Activated CD4-positive, alpha-beta T cell treated with anti-CD3 and anti-CD28 coated beads for 36 hours (primary cell): ENCODE measurements at regions not wholly inside any gene's neighbourhood (a gene's known extent, or its start where the extent isn't known, plus 50 kb on each side); places are given as distances from the start of the nearest gene placed in this dataset.

ENCODE experiments used
- ATAC-seq: fragments of 200-7000 bp; cut with Tn5 transposase; one replicate; pipeline ENCODE4 v1.10.0; 2021; ENCODE audit warnings: mild to moderate bottlenecking, moderate library complexity
- CTCF ChIA-PET: fragments of 350-600 bp; sonication (Branson Sonifier 250); formaldehyde crosslinking; loops from one replicate; lab custom pipeline; 2021; ENCODE audit warnings: antibody characterized with exemption; lab: Charles Lee
- POLR2A ChIA-PET: fragments of 350-600 bp; sonication (Branson Sonifier 250); formaldehyde crosslinking; loops from one replicate; lab custom pipeline; 2021; ENCODE audit warnings: antibody characterized with exemption, inconsistent platforms; lab: Charles Lee
- DNase-seq: peaks from one replicate; pipeline ENCODE4 v3.0.0-alpha.2; 2020
- H3K27ac Mint-ChIP-seq: one replicate; pipeline ENCODE4 v1.8.0; 2021; ENCODE audit warnings: mixed read lengths
- H3K27me3 Mint-ChIP-seq: one replicate; pipeline ENCODE4 v1.8.0; 2021; ENCODE audit warnings: mixed read lengths
- H3K36me3 Mint-ChIP-seq: one replicate; pipeline ENCODE4 v1.8.0; 2021; ENCODE audit warnings: low read depth, mixed read lengths
- H3K4me1 Mint-ChIP-seq: one replicate; pipeline ENCODE4 v1.8.0; 2021; ENCODE audit warnings: mixed read lengths
- H3K4me3 Mint-ChIP-seq: one replicate; pipeline ENCODE4 v1.8.0; 2021; ENCODE audit warnings: mild to moderate bottlenecking, moderate library complexity, mixed read lengths
- H3K9me3 Mint-ChIP-seq: one replicate; pipeline ENCODE4 v1.8.0; 2021; ENCODE audit warnings: low read depth, mixed read lengths
- intact Hi-C, 2 experiments: fragments of 100-400 bp; cut with DNase I in 1 of 2; cut with micrococcal nuclease in 1 of 2; formaldehyde crosslinking; loops; one replicate each; pipeline versions ENCODE4 v1.14.2 to v1.15.1; 2022 to 2024; cut with DNase I, micrococcal nuclease

DNA sequence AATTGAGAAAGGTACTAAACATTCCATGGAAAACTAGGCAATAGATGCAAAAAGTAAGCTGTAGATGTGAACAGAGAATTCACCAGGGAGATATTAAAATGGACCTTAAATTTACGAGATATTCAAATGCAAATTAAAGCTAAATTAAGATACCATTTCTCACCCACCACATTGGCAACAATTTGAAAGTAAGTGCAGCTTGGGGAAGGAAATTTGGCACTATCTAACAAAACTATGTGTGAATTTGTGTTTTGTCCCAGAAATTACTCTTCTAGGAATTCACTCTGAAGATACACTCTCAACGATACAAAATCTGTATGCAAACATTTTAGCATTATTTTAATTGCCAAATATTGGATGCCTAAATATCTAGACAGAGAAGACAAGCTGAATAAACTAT, 178.2 kb upstream of the SORCS1 start:
- Mint-ChIP-seq H3K9me3 (peaks cover 14% of the 10 kb centered on the region), H3K4me1 (no peaks in the 10 kb centered on the region), H3K36me3 (no peaks in the 10 kb centered on the region), H3K27ac (no peak overlapping the region), H3K27me3 (no peaks in the 10 kb centered on the region), H3K4me3 (no peak overlapping the region)
- POLR2A ChIA-PET = no interaction called here
- intact Hi-C loops = no loop called here
- ATAC-seq (no peak), DNase-seq (no peak)
- CTCF ChIA-PET = no interaction called here

DNA sequence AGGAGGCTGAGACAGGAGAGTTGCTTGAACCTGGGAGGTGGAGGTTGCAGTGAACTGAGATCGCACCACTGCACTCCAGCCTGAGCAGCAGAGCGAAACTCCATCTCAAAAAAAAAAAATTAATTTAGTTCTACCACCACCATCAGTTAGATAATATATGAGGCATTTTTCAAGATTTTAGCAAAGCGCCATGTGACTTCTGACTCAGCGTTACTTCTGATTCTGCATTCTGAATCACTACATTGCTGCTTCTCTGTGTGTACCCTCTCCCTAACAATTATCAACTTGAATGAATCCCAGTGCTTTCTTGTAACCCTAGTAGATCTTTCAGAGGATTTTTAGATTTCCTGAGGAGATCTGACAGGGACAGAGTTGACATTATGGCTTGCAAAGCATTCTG, 176.8 kb upstream of the SORCS1 start:
- ChIA-PET POLR2A (no interaction called here), CTCF (no interaction called here)
- Mint-ChIP-seq H3K9me3 (peaks cover 17% of the 10 kb centered on the region), H3K4me3 (no peak overlapping the region), H3K27ac (no peak overlapping the region), H3K27me3 (no peaks in the 10 kb centered on the region), H3K4me1 (no peaks in the 10 kb centered on the region), H3K36me3 (no peaks in the 10 kb centered on the region)
- ATAC-seq (no peak), DNase-seq (no peak)
- intact Hi-C loops = no loop called here

DNA sequence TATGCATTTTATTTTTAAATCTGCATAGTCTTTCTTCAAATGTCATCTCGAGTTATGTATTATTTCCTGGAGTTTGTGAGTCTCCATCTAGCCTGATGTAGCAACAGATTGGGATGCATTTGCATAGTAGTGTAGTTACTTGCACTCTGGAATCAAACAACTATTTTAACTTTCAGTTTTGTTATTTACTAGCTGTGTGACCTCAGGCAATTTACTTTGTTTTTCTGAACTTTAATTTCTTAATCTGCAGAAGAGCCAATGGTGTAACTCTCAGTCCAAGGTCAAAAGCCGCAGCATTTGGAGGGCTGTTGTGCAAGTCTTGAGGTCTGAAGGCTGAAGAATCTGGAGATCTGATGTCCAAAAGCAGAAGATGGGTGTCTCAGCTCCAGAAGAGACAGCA, 175.8 kb upstream of the SORCS1 start:
- H3K36me3 Mint-ChIP-seq = no peaks in the 10 kb centered on the region
- POLR2A ChIA-PET = no interaction called here
- H3K27ac Mint-ChIP-seq = no peak overlapping the region
- DNase-seq = no peak
- CTCF ChIA-PET = no interaction called here
- H3K9me3 Mint-ChIP-seq = peaks cover 16% of the 10 kb centered on the region
- intact Hi-C loops = no loop called here
- no peak overlapping the region for H3K4me3 Mint-ChIP-seq
- no peaks in the 10 kb centered on the region for H3K27me3 Mint-ChIP-seq
- ATAC-seq = no peak
- no peaks in the 10 kb centered on the region for H3K4me1 Mint-ChIP-seq

DNA sequence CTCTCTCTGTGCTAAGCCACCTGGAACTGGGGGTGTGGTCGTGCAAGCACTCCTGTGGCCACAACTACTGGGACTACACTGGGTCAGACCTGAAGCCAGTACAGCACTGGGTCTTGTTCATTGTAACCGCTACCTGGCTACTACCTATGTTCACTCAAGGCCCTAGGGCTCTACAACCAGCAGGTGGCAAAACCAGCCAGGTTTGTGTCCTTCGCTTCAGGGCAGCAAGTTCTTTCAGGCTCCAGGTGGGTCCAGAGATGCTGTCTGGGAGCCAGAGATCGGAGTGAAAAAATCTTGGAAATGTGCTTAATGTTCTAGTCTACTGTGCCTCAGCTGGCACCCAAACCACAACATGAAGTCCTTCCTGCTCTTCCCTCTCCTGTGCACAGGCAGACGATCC, 171.6 kb upstream of the SORCS1 start:
- Mint-ChIP-seq H3K9me3 (peaks cover 13% of the 10 kb centered on the region), H3K4me3 (no peak overlapping the region), H3K36me3 (no peaks in the 10 kb centered on the region), H3K27me3 (no peaks in the 10 kb centered on the region), H3K4me1 (no peaks in the 10 kb centered on the region), H3K27ac (no peak overlapping the region)
- intact Hi-C loops = no loop called here
- ATAC-seq (no peak), DNase-seq (no peak)
- POLR2A ChIA-PET = no interaction called here
- CTCF ChIA-PET = no interaction called here

DNA sequence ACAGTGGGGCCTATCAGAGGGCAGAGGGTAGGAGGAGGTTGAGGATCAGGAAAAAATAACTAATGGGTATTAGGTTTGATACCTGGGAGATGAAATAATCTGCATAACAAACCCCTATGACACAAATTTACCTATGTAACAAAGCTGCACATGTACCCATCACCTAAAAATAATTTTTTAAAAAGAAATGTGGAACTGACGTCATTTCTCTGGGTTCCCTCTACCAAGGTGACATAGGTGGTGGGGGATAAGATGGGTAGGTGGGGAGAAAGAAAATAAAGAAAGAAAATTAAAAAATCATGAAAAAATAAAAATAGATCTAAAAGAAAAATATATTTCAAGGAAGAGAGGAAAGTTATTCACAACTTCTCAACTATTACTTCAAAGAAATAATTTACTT, 153.1 kb upstream of the SORCS1 start:
- Mint-ChIP-seq H3K9me3 (peaks cover 2% of the 10 kb centered on the region), H3K4me1 (no peaks in the 10 kb centered on the region), H3K27ac (no peak overlapping the region), H3K27me3 (no peaks in the 10 kb centered on the region), H3K36me3 (no peaks in the 10 kb centered on the region), H3K4me3 (no peak overlapping the region)
- ATAC-seq = no peak
- ChIA-PET POLR2A (no interaction called here), CTCF (no interaction called here)
- no peak for DNase-seq
- intact Hi-C loops = no loop called here

DNA sequence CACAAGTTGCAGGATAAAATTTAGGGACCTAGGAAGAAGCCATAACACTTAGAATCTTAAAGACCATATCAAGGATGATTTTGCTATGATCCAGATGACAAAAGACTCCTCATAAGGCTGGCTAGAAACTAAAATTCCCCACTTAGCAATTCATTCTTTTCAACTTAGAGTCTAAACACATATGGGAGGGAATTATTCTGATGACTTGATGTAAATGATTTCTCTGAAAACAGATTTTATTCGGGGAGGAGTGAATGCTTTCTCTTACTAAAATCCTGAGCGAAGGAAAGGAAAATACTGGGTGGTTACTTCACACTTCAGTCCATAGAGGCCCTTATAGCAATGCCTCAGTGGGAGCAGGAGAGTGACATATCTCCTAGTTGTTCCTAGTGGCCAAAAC, 138.7 kb upstream of the SORCS1 start:
- H3K4me3 Mint-ChIP-seq = no peak overlapping the region
- intact Hi-C loops = no loop called here
- H3K27ac Mint-ChIP-seq = no peak overlapping the region
- DNase-seq (no peak), ATAC-seq (no peak)
- H3K4me1 Mint-ChIP-seq = no peaks in the 10 kb centered on the region
- H3K36me3 Mint-ChIP-seq = no peaks in the 10 kb centered on the region
- H3K9me3 Mint-ChIP-seq = peaks cover 10% of the 10 kb centered on the region
- H3K27me3 Mint-ChIP-seq = no peaks in the 10 kb centered on the region
- POLR2A ChIA-PET = no interaction called here
- CTCF ChIA-PET = no interaction called here

DNA sequence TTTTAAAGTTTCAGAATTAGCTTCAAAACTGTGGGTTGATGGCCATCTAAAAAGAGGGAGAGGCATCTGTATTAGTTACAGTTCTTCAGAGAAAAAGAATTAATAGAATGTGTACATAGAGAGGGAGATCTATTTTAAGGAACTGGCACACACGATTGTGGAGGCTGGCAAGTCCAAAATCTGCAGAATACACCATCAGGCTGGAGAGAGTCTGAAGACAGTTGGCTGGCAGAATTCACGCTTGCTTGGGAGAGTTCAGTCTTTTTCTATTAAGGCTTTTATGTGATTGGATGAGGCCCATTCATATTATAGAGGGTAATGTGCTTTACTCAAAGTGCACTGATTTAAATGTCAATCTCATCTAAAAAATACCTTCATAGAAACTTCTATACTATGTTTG, 135.1 kb upstream of the SORCS1 start:
- Mint-ChIP-seq H3K36me3 (no peaks in the 10 kb centered on the region), H3K27me3 (no peaks in the 10 kb centered on the region)

DNA sequence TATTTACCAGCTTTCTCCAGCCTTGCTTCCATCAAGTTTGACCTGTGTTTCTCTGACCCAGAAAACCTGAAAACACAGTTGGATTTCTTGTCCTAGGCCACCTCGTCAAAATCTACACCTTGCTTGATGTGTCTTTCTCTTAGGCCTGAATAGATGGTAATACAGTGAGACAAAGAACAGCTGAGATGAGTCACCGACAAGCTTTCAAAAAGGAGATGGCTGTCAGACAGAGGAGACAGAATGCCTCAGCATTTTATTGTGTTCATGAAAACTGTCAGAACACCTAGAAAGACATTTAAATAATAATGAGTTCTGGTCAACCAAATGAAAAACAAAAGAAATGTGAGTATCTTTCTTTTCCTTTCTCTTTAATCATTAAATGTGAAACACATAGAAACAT, 119.7 kb upstream of the SORCS1 start:
- no peak overlapping the region for H3K4me3 Mint-ChIP-seq
- no peaks in the 10 kb centered on the region for H3K36me3 Mint-ChIP-seq
- intact Hi-C loops = no loop called here
- ATAC-seq (no peak), DNase-seq (no peak)
- POLR2A ChIA-PET = no interaction called here
- H3K27ac Mint-ChIP-seq = no peak overlapping the region
- CTCF ChIA-PET = no interaction called here
- peaks cover 22% of the 10 kb centered on the region for H3K9me3 Mint-ChIP-seq
- no peaks in the 10 kb centered on the region for H3K27me3 Mint-ChIP-seq
- no peaks in the 10 kb centered on the region for H3K4me1 Mint-ChIP-seq

More for the DNA sequence above, 135.1 kb upstream of the SORCS1 start:
- ChIA-PET CTCF (interaction anchor here (0.6 kb wide), 1 partner anchor 579 kb away, joined by 3 read pairs; no protein-coding TSS in a partner anchor), POLR2A (no interaction called here)
- H3K9me3 Mint-ChIP-seq = peaks cover 11% of the 10 kb centered on the region
- ATAC-seq = no peak
- no peaks in the 10 kb centered on the region for H3K4me1 Mint-ChIP-seq
- H3K27ac Mint-ChIP-seq = no peak overlapping the region
- intact Hi-C loops = no loop called here
- H3K4me3 Mint-ChIP-seq = no peak overlapping the region
- DNase-seq = no peak

DNA sequence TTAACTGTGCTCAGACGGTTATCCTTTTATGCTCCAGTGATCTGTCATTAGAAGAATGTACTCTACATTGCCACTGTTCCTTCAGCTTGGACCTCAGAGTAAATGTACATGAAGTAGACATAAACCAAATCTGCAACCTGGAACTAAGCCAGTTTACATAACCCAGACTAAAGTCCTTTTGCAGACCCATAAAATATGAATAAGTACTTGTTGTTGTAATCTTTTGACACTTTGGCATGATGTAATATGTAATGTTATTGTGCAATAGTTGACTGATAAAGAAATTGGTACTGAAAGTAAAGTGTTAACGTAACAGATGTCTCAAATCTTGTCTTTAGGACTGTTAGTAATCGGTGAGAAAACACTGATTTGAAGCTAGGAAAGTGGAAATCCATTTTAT, 115.8 kb upstream of the SORCS1 start:
- CTCF ChIA-PET = no interaction called here
- Mint-ChIP-seq H3K4me3 (no peak overlapping the region), H3K27me3 (no peaks in the 10 kb centered on the region), H3K36me3 (no peaks in the 10 kb centered on the region), H3K4me1 (no peaks in the 10 kb centered on the region), H3K27ac (no peak overlapping the region), H3K9me3 (peaks cover 17% of the 10 kb centered on the region)
- POLR2A ChIA-PET = no interaction called here
- DNase-seq = no peak
- no peak for ATAC-seq
- intact Hi-C loops = no loop called here

DNA sequence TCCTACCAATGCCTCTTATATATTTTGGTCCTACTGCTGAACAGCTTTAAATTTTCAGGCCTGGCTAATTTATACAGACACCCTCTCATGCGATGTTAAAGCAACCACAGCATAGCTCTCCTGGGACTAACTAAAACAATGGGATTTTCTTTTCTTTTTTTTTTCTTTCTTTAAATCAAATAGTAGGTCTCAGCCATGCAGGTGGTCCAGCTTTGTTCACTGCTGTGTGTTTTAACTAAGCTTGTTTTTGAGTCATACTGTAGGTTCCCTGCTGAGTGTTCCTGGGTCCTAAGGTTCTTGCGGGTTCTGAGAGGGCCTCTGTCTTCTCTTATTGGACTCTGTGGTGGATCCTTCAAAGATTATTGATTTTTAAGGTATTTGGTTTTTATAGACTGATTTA, 113.1 kb upstream of the SORCS1 start:
- DNase-seq (no peak), ATAC-seq (no peak)
- no peaks in the 10 kb centered on the region for H3K4me1 Mint-ChIP-seq
- H3K9me3 Mint-ChIP-seq = peaks cover 18% of the 10 kb centered on the region
- POLR2A ChIA-PET = no interaction called here
- CTCF ChIA-PET = no interaction called here
- H3K27me3 Mint-ChIP-seq = no peaks in the 10 kb centered on the region
- H3K27ac Mint-ChIP-seq = no peak overlapping the region
- intact Hi-C loops = no loop called here
- H3K36me3 Mint-ChIP-seq = no peaks in the 10 kb centered on the region
- no peak overlapping the region for H3K4me3 Mint-ChIP-seq

DNA sequence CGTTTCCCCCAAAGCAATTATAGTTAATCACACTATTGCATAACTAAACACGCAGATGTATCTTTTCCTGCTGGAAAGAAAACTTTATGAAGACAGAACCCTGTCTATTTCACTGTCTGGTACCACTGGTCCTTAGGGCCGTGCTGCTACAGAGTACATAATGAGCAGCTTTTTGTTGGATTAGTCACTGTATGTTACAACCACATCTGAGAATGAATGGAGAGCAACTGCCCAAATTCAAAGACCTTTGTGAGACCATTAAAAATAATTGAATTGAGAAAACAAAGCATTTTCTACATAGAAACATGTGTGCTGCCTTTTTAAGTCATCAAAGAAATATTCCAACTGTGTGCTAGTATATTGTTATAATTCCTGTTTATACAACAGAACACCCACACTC, 111.3 kb upstream of the SORCS1 start:
- Mint-ChIP-seq H3K9me3 (peaks cover 8% of the 10 kb centered on the region), H3K27me3 (no peaks in the 10 kb centered on the region), H3K27ac (no peak overlapping the region), H3K4me3 (no peak overlapping the region), H3K4me1 (no peaks in the 10 kb centered on the region), H3K36me3 (no peaks in the 10 kb centered on the region)
- intact Hi-C loops = no loop called here
- ChIA-PET POLR2A (no interaction called here), CTCF (no interaction called here)
- no peak for DNase-seq
- ATAC-seq = no peak

DNA sequence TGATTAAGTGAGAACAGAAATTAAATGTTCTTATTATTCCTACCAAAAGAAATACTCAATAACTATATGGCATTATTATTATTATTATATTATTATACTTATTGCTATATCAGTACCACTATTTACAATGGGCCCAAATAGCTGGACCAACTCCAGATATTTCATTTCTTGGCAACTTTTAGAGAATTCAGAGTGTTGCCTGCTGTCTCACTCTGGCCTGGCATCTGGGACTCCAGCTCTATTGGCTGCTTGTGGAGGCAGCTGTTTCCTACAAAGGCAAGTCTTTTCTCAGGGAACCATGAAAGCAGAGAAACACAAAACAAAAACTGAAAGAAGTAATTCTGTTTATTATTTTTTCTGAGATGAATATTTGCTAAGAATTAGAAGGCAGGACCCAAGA, 105.1 kb upstream of the SORCS1 start:
- CTCF ChIA-PET = no interaction called here
- no peak overlapping the region for H3K4me3 Mint-ChIP-seq

DNA sequence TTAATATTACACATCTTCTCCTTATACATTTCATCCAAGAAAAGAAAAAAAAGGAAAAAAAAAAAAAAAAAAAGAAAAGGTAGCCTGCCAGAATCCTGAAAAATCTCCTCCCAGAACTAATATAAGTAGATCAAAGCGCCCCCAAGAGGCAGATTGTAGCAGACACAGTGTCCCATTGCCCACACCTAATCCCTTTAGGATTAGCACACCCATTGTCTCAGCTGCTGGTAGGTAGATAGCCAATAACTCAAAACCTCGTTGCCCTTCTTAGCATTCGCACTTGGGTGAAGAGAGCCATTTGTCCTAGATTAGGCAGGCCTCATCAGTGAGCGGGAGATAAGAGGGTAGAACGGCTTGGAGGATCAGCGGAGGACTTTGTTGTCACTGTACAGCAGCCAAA, 100.2 kb upstream of the SORCS1 start:
- H3K4me3 Mint-ChIP-seq = no peak overlapping the region
- ATAC-seq = no peak
- H3K9me3 Mint-ChIP-seq = peaks cover 12% of the 10 kb centered on the region
- DNase-seq = no peak
- H3K4me1 Mint-ChIP-seq = no peaks in the 10 kb centered on the region
- H3K36me3 Mint-ChIP-seq = no peaks in the 10 kb centered on the region
- intact Hi-C loops = no loop called here
- H3K27ac Mint-ChIP-seq = no peak overlapping the region
- H3K27me3 Mint-ChIP-seq = no peaks in the 10 kb centered on the region
- CTCF ChIA-PET = no interaction called here
- POLR2A ChIA-PET = no interaction called here

More for the DNA sequence above, 105.1 kb upstream of the SORCS1 start:
- no peak overlapping the region for H3K27ac Mint-ChIP-seq
- DNase-seq (no peak), ATAC-seq (no peak)
- no peaks in the 10 kb centered on the region for H3K27me3 Mint-ChIP-seq
- POLR2A ChIA-PET = no interaction called here
- intact Hi-C loops = no loop called here
- peaks cover 14% of the 10 kb centered on the region for H3K9me3 Mint-ChIP-seq
- no peaks in the 10 kb centered on the region for H3K36me3 Mint-ChIP-seq
- H3K4me1 Mint-ChIP-seq = no peaks in the 10 kb centered on the region
